CD4-positive, alpha-beta memory T cell (primary cell): ENCODE measurements at regions not wholly inside any gene's neighbourhood (a gene's known extent, or its start where the extent isn't known, plus 50 kb on each side); places are given as distances from the start of the nearest gene placed in this dataset.

Experiments
- CTCF ChIA-PET: fragments of 350-600 bp; sonication (Branson Sonifier 250); formaldehyde crosslinking; loops from one replicate; lab custom pipeline; 2021; ENCODE audit warnings: inconsistent platforms; ENCODE audit not compliant: partially characterized antibody; lab: Charles Lee
- POLR2A ChIA-PET: fragments of 350-600 bp; sonication (Branson Sonifier 250); formaldehyde crosslinking; loops from one replicate; lab custom pipeline; 2021; ENCODE audit not compliant: partially characterized antibody; lab: Charles Lee
- DNase-seq, 5 donors: peaks; one replicate each; pipeline versions ENCODE4 v3.0.0 to v3.0.0-alpha.2; 2020 to 2022; ENCODE audit warnings: mixed read lengths in 1 of 5
- H3K27ac ChIP-seq: one replicate; pipeline ENCODE4 v1.7.0; 2013; ENCODE audit warnings: low read depth, low read length
- H3K27me3 ChIP-seq: 2 replicates; pipeline ENCODE4 v1.7.0; 2013; ENCODE audit warnings: mild to moderate bottlenecking, low read length, moderate library complexity; ENCODE audit not compliant: insufficient read depth
- H3K36me3 ChIP-seq: 2 replicates; pipeline ENCODE4 v1.7.0; 2013; ENCODE audit warnings: mild to moderate bottlenecking, low read length, moderate library complexity; ENCODE audit not compliant: insufficient read depth
- H3K4me1 ChIP-seq: 2 replicates; pipeline ENCODE4 v1.7.0; 2013; ENCODE audit warnings: mild to moderate bottlenecking, low read length, moderate library complexity; ENCODE audit not compliant: insufficient read depth
- H3K4me3 ChIP-seq, 2 donors: one replicate each; pipeline ENCODE4 v1.7.0; 2013; ENCODE audit warnings: low read length in 2 of 2, mild to moderate bottlenecking in 1 of 2
- H3K9me3 ChIP-seq, 2 donors: one replicate each; pipeline ENCODE4 v1.7.0; 2013; ENCODE audit warnings: low read length in 2 of 2, control low read depth in 1 of 2; ENCODE audit not compliant: control insufficient read depth in 1 of 2
- H3K27ac Mint-ChIP-seq, 7 donors: one replicate each; pipeline ENCODE4 v1.8.0; 2020 to 2021; ENCODE audit warnings: mixed read lengths in 7 of 7, mild to moderate bottlenecking in 6 of 7, inconsistent platforms in 3 of 7, moderate library complexity in 3 of 7
- H3K27me3 Mint-ChIP-seq, 2 donors: one replicate each; pipeline ENCODE4 v1.8.0; 2020 to 2021; ENCODE audit warnings: mixed read lengths in 2 of 2
- H3K36me3 Mint-ChIP-seq, 2 donors: one replicate each; pipeline ENCODE4 v1.8.0; 2020 to 2021; ENCODE audit warnings: mixed read lengths in 2 of 2, inconsistent platforms in 1 of 2, mild to moderate bottlenecking in 1 of 2
- H3K4me1 Mint-ChIP-seq, 4 donors: one replicate each; pipeline ENCODE4 v1.8.0; 2020 to 2021; ENCODE audit warnings: mixed read lengths in 4 of 4, mild to moderate bottlenecking in 1 of 4
- H3K4me3 Mint-ChIP-seq, 8 donors: one replicate each; pipeline ENCODE4 v1.8.0; 2020 to 2021; ENCODE audit warnings: mixed read lengths in 8 of 8, mild to moderate bottlenecking in 7 of 8, moderate library complexity in 6 of 8, inconsistent platforms in 3 of 8
- H3K9me3 Mint-ChIP-seq, 8 donors: one replicate each; pipeline ENCODE4 v1.8.0; 2020 to 2021; ENCODE audit warnings: mixed read lengths in 8 of 8, mild to moderate bottlenecking in 5 of 8, inconsistent platforms in 3 of 8, moderate library complexity in 1 of 8
- intact Hi-C: fragments of 100-400 bp; cut with micrococcal nuclease; formaldehyde crosslinking; loops from one replicate; pipeline ENCODE4 v1.15.1; 2023

DNA sequence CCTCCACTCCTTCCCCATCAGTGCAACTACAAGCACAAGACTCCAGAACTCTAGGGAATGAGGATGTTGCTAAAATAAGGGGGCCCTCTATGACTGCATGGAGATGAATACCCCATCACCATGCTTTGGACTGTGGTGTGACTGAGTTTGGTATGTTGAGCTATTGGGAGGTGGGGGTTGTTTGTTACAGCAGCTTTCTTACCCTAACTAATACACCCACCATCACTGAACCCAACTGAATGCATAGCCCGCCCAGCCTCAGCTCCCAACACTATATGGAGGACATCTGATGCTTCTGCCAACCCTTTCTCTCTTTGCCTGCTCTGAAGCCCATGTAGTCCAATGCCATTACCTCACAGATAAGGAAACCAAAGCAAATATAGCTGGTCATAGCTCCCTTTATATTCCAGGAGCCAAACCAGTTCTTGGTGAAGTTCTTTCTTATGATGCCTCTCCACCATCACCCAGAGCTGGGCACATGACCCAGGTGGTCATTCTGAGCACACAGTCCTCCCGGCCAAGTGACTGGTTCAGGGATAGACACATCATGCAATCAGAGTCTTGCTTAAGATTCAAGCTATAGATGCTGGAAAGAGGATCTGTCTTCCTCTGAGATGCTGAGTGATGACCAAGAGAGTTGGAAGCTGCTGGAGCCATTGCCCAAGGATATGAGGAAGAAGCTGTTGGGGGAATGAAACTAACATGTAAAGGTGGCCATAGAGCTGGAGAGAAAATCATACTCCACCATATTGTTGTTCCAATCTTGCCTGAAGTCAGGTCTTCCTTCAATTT lies 155.6 kb upstream of the HAAO start:
- Histone ChIP-seq H3K27ac (no peak overlapping the region), H3K9me3 (no peaks in the 10 kb centered on the region), H3K36me3 (no peaks in the 10 kb centered on the region), H3K27me3 (no peaks in the 10 kb centered on the region), H3K4me1 (no peaks in the 10 kb centered on the region), H3K4me3 (no peak overlapping the region)
- Mint-ChIP-seq H3K36me3 (no peaks in the 10 kb centered on the region), H3K4me3 (no peak overlapping the region), H3K27me3 (no peaks in the 10 kb centered on the region), H3K9me3 (peaks cover 0 to 2% (median 0%) of the 10 kb centered on the region in 8 donors), H3K4me1 (peaks cover 0 to 2% (median under 1%) of the 10 kb centered on the region in 4 donors), H3K27ac (no peak overlapping the region)
- no peak for DNase-seq
- POLR2A ChIA-PET = interaction anchor here (0.7 to 1.6 kb wide), 4 partner anchors 274 to 629 kb away, joined by 3 to 5 read pairs (median 4); no protein-coding TSS in a partner anchor
- CTCF ChIA-PET = interaction anchor here (0.6 to 4.9 kb wide), 23 partner anchors 9 to 663 kb away, joined by 3 to 86 read pairs (median 5); no protein-coding TSS in a partner anchor
- intact Hi-C loops = loop anchor here (1.0 to 2.0 kb wide), 6 partner anchors 179 to 661 kb away; no protein-coding TSS in a partner anchor

- intact Hi-C loops = no loop called here
- no peaks in the 10 kb centered on the region for H3K9me3 ChIP-seq
- no peak overlapping the region for H3K27ac ChIP-seq
- peaks cover 0 to 2% (median under 1%) of the 10 kb centered on the region in 4 donors for H3K4me1 Mint-ChIP-seq
- H3K27ac Mint-ChIP-seq = no peak overlapping the region
- no peak for DNase-seq
- no peaks in the 10 kb centered on the region for H3K36me3 ChIP-seq
- CTCF ChIA-PET = interaction anchor here (0.9 to 4.9 kb wide), 12 partner anchors 10 to 666 kb away, joined by 3 to 86 read pairs (median 6); no protein-coding TSS in a partner anchor
- no peaks in the 10 kb centered on the region for H3K36me3 Mint-ChIP-seq
- POLR2A ChIA-PET = no interaction called here
- peaks cover 0 to 2% (median 0%) of the 10 kb centered on the region in 8 donors for H3K9me3 Mint-ChIP-seq
- no peak overlapping the region for H3K4me3 ChIP-seq
- H3K4me3 Mint-ChIP-seq = no peak overlapping the region
- no peaks in the 10 kb centered on the region for H3K27me3 Mint-ChIP-seq
- no peaks in the 10 kb centered on the region for H3K4me1 ChIP-seq
- no peaks in the 10 kb centered on the region for H3K27me3 ChIP-seq
These were observed 152.5 kb upstream of the HAAO start for GRCh38 chr2:42944779-42945415.

DNA sequence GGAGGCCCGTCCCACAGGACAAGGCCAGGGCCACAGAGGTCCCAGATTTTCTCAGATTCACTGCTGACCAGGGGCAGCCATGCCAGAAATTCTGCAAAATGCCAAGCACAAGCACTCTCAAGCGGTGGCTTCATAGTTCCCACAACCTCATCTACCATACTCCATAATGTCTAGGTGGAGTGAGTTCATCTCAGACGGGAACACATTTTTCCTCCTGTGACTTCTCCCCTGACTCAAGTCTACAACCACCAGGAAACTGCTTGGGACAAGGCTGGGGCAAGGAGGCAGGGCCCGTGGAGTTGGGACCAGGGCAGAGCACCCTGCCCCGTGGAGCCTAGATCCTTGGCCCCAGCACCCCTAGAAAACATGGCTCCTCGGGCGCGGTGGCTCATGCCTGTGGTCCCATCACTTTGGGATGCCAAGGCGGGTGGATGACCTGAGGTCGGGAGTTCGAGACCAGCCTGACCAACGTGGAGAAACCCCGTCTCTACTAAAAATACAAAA lies 150.7 kb upstream of the HAAO start:
- CTCF ChIA-PET = interaction anchor here (1.2 to 3.6 kb wide), 4 partner anchors 10 to 542 kb away, joined by 3 to 15 read pairs (median 6); no protein-coding TSS in a partner anchor
- H3K4me1 Mint-ChIP-seq = peaks cover 0 to 2% (median 1%) of the 10 kb centered on the region in 4 donors
- Histone ChIP-seq H3K4me1 (no peaks in the 10 kb centered on the region), H3K36me3 (no peaks in the 10 kb centered on the region), H3K27ac (no peak overlapping the region), H3K4me3 (no peak overlapping the region), H3K9me3 (no peaks in the 10 kb centered on the region), H3K27me3 (no peaks in the 10 kb centered on the region)
- DNase-seq = no peak
- H3K27ac Mint-ChIP-seq = peak overlapping the region in 1 of 7 donors; percentile 12
- POLR2A ChIA-PET = no interaction called here
- peaks cover 0 to 2% (median 0%) of the 10 kb centered on the region in 8 donors for H3K9me3 Mint-ChIP-seq
- intact Hi-C loops = no loop called here
- H3K27me3 Mint-ChIP-seq = no peaks in the 10 kb centered on the region
- H3K4me3 Mint-ChIP-seq = no peak overlapping the region
- no peaks in the 10 kb centered on the region for H3K36me3 Mint-ChIP-seq

- POLR2A ChIA-PET = no interaction called here
These were observed 150.0 kb upstream of the HAAO start for GRCh38 chr2:42942214-42942989.

DNA sequence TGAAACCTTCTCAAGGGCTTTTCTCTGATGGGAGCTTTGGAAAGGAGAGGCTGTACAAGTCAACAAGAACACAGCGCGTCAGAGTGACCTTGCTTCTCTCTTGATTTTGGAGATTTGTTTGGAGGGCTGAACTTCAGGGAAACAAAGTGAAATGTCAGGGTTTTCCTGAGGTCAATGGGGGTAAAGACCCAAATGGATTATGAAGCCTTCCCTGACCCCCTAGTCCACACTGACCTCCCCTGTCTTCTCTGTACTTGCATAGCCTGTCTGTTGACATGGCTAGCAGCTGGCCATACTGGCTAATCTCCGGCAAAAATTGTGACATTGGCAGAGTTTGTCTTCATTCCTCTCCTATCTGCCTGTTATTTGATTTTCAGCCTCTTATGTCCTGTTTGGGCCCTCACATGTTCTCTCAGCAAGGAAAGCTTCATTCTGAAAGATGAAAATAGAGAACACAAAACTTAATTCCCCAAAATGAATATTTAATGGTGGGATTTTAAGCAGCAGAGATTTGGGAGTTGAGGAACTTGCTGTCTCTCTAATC lies 149.3 kb upstream of the HAAO start:
- Mint-ChIP-seq H3K36me3 (no peaks in the 10 kb centered on the region), H3K4me3 (no peak overlapping the region), H3K27ac (no peak overlapping the region), H3K27me3 (no peaks in the 10 kb centered on the region), H3K4me1 (peaks cover 0 to 5% (median 0%) of the 10 kb centered on the region in 4 donors), H3K9me3 (no peaks in the 10 kb centered on the region)
- intact Hi-C loops = no loop called here
- Histone ChIP-seq H3K27me3 (no peaks in the 10 kb centered on the region), H3K9me3 (no peaks in the 10 kb centered on the region), H3K27ac (no peak overlapping the region), H3K4me3 (no peak overlapping the region), H3K4me1 (no peaks in the 10 kb centered on the region), H3K36me3 (no peaks in the 10 kb centered on the region)
- POLR2A ChIA-PET = no interaction called here
- CTCF ChIA-PET = interaction anchor here (1.4 to 2.4 kb wide), 3 partner anchors 9 to 635 kb away, joined by 3 to 7 read pairs (median 5); no protein-coding TSS in a partner anchor
- no peak for DNase-seq

More at GRCh38 chr2:42942214-42942989, 150.0 kb upstream of the HAAO start:
- Histone ChIP-seq H3K27ac (no peak overlapping the region), H3K27me3 (no peaks in the 10 kb centered on the region), H3K4me1 (no peaks in the 10 kb centered on the region), H3K9me3 (no peaks in the 10 kb centered on the region), H3K36me3 (no peaks in the 10 kb centered on the region), H3K4me3 (no peak overlapping the region)
- H3K27me3 Mint-ChIP-seq = no peaks in the 10 kb centered on the region
- no peak overlapping the region for H3K4me3 Mint-ChIP-seq
- peaks cover 0 to 5% (median 2%) of the 10 kb centered on the region in 4 donors for H3K4me1 Mint-ChIP-seq
- intact Hi-C loops = no loop called here
- H3K36me3 Mint-ChIP-seq = no peaks in the 10 kb centered on the region
- CTCF ChIA-PET = interaction anchor here (1.4 to 2.4 kb wide), 2 partner anchors 10 to 542 kb away, joined by 5 to 7 read pairs; no protein-coding TSS in a partner anchor
- peak overlapping the region in 2 of 7 donors; percentile 12 to 37 for H3K27ac Mint-ChIP-seq
- peaks cover 0 to 2% (median 0%) of the 10 kb centered on the region in 8 donors for H3K9me3 Mint-ChIP-seq
- no peak for DNase-seq

DNA sequence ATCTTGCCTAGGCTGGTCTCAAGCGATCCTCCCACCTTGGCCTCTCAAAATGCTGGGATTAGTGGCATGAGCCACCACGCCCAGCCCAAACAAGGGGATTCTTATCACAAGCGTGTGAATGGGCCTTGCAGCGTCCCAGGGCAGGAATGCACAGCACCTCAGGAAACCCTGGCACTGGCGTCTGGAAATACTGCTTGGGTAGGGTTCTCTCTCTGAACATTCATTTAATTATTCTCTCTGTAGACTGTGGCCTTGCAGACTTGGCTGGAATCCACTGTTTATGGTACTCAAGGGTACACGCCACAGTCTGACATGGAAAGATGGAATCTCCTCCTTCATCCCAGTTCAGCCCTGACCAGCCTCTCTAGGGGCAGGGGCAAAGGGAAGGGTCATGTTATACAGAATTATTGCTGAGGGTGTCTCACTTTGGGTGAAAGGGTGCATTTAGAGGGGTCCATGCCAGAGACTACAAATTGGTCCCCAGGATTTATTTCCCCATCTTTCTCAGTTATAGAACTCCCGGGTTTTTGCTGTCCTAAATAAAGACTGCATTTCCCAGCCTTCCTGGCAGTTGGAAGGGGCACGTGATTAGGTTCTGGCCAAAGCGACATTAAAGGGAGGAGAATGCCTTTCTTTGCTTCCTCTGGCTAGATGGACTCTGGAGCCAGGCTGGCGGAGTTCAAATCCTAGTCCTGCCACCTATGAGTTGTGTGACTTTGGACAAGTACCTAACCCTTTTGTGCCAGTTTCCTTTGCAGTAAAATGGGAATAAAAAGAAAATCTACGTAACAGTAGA lies 147.2 kb upstream of the HAAO start:
- H3K27me3 ChIP-seq = no peaks in the 10 kb centered on the region
- no peak overlapping the region for H3K27ac ChIP-seq
- no peaks in the 10 kb centered on the region for H3K36me3 Mint-ChIP-seq
- no peaks in the 10 kb centered on the region for H3K4me1 ChIP-seq
- no peaks in the 10 kb centered on the region for H3K36me3 ChIP-seq
- no peaks in the 10 kb centered on the region for H3K27me3 Mint-ChIP-seq
- no peak overlapping the region for H3K4me3 Mint-ChIP-seq
- H3K9me3 ChIP-seq = no peaks in the 10 kb centered on the region
- ChIA-PET POLR2A (no interaction called here), CTCF (interaction anchor here (1.7 kb wide), 1 partner anchor 8 kb away, joined by 7 read pairs; no protein-coding TSS in a partner anchor)
- H3K4me3 ChIP-seq = no peak overlapping the region
- no peak for DNase-seq
- intact Hi-C loops = no loop called here
- H3K4me1 Mint-ChIP-seq = peaks cover 0 to 5% (median 0%) of the 10 kb centered on the region in 4 donors
- H3K27ac Mint-ChIP-seq = no peak overlapping the region
- H3K9me3 Mint-ChIP-seq = no peaks in the 10 kb centered on the region
